Stimulated activated CD4-positive, alpha-beta T cell treated with anti-CD3 and anti-CD28 coated beads, Interleukin-15, amount 100 ng/mL, for 1 hour (primary cell): ENCODE measurements at regions not wholly inside any gene's neighbourhood (a gene's known extent, or its start where the extent isn't known, plus 50 kb on each side); places are given as distances from the start of the nearest gene placed in this dataset.

Experiments used
- DNase-seq, 2 donors: peaks; one replicate each; pipeline ENCODE4 v3.0.0-alpha.2; 2020; ENCODE audit warnings: low read depth in 1 of 2, low spot score in 1 of 2

GRCh38 chr10:7507887-7508726 lies 97.3 kb upstream of the SFMBT2 start:
- DNase-seq, result no peak

GRCh38 chr10:7506571-7506970 lies 95.7 kb upstream of the SFMBT2 start:
- no peak for DNase-seq

- DNase-seq, result no peak
Observed at GRCh38 chr10:7505196-7505595, 94.4 kb upstream of the SFMBT2 start.

- no peak for DNase-seq
Observed at GRCh38 chr10:7503190-7503589, 92.4 kb upstream of the SFMBT2 start.

GRCh38 chr10:7501157-7501556 lies 90.3 kb upstream of the SFMBT2 start:
- DNase-seq, result no peak

- no peak for DNase-seq
Observed at GRCh38 chr10:7498111-7498510, 87.3 kb upstream of the SFMBT2 start.

GRCh38 chr10:7493996-7494395 lies 83.2 kb upstream of the SFMBT2 start:
- DNase-seq, result no peak

- DNase-seq, result no peak
Observed at GRCh38 chr10:7492660-7493046, 81.8 kb upstream of the SFMBT2 start.

- no peak for DNase-seq
Observed at GRCh38 chr10:7491949-7492659, 81.3 kb upstream of the SFMBT2 start.

GRCh38 chr10:7491230-7491629 lies 80.4 kb upstream of the SFMBT2 start:
- DNase-seq, result no peak

- no peak for DNase-seq
Observed at GRCh38 chr10:7488418-7488829, 77.6 kb upstream of the SFMBT2 start.

GRCh38 chr10:7487528-7487927 lies 76.7 kb upstream of the SFMBT2 start:
- DNase-seq, result no peak

GRCh38 chr10:7486528-7486927 lies 75.7 kb upstream of the SFMBT2 start:
- no peak for DNase-seq

- DNase-seq, result no peak
Observed at GRCh38 chr10:7485799-7486198, 75.0 kb upstream of the SFMBT2 start.

- no peak for DNase-seq
Observed at GRCh38 chr10:7485244-7485556, 74.4 kb upstream of the SFMBT2 start.

GRCh38 chr10:7484456-7485243 lies 73.8 kb upstream of the SFMBT2 start:
- DNase-seq, result peak in 1 of 2 donors; percentile 30

- DNase-seq, result no peak
Observed at GRCh38 chr10:7483848-7484247, 73.0 kb upstream of the SFMBT2 start.

GRCh38 chr10:7482992-7483391 lies 72.2 kb upstream of the SFMBT2 start:
- no peak for DNase-seq

- no peak for DNase-seq
Observed at GRCh38 chr10:7481368-7481765, 70.5 kb upstream of the SFMBT2 start.

- no peak for DNase-seq
Observed at GRCh38 chr10:7480742-7481367, 70.0 kb upstream of the SFMBT2 start.

- no peak for DNase-seq
Observed at GRCh38 chr10:7479861-7480598, 69.2 kb upstream of the SFMBT2 start.
